HG03103 (cell line): ENCODE measurements at regions not wholly inside any gene's neighbourhood (a gene's known extent, or its start where the extent isn't known, plus 50 kb on each side); places are given as distances from the start of the nearest gene placed in this dataset.

Experiments
- ATAC-seq: cut with Tn5 transposase; IDR thresholded peaks from one replicate; pipeline ENCODE4 v1.9.1; 2021; ENCODE audit warnings: low read depth; ENCODE audit not compliant: unreplicated experiment

- ATAC-seq = no peak
Measured at GRCh38 chr14:26395726-26396125, 202.1 kb downstream of the NOVA1 start.

- no peak for ATAC-seq
Measured at GRCh38 chr14:26394150-26394810, 203.6 kb downstream of the NOVA1 start.

- ATAC-seq = no peak
Measured at GRCh38 chr14:26392498-26392897, 205.3 kb downstream of the NOVA1 start.

- no peak for ATAC-seq
Measured at GRCh38 chr14:26389646-26390508, 208.0 kb downstream of the NOVA1 start.

GRCh38 chr14:26385310-26385709, 212.5 kb downstream of the NOVA1 start:
- ATAC-seq = no peak

- no peak for ATAC-seq
Measured at GRCh38 chr14:26382901-26383685, 214.7 kb downstream of the NOVA1 start.

GRCh38 chr14:26381405-26381804, 216.4 kb downstream of the NOVA1 start:
- ATAC-seq = no peak

GRCh38 chr14:26380637-26381036, 217.2 kb downstream of the NOVA1 start:
- ATAC-seq = no peak

- ATAC-seq = no peak
Measured at GRCh38 chr14:26379951-26380350, 217.9 kb downstream of the NOVA1 start.

- no peak for ATAC-seq
Measured at GRCh38 chr14:26377150-26377549, 220.7 kb downstream of the NOVA1 start.

GRCh38 chr14:26370115-26370514, 227.7 kb downstream of the NOVA1 start:
- no peak for ATAC-seq

- no peak for ATAC-seq
Measured at GRCh38 chr14:26363689-26364088, 234.1 kb downstream of the NOVA1 start.

- no peak for ATAC-seq
Measured at GRCh38 chr14:26344596-26344995, 253.2 kb downstream of the NOVA1 start.

GRCh38 chr14:26339381-26339780, 258.5 kb downstream of the NOVA1 start:
- ATAC-seq = no peak

GRCh38 chr14:26338231-26338630, 259.6 kb downstream of the NOVA1 start:
- no peak for ATAC-seq

- no peak for ATAC-seq
Measured at GRCh38 chr14:26334288-26334687, 263.5 kb downstream of the NOVA1 start.

- no peak for ATAC-seq
Measured at GRCh38 chr14:26332966-26333365, 264.9 kb downstream of the NOVA1 start.

GRCh38 chr14:26330982-26331381, 266.9 kb downstream of the NOVA1 start:
- ATAC-seq = no peak

GRCh38 chr14:26328791-26329190, 269.0 kb downstream of the NOVA1 start:
- no peak for ATAC-seq

- ATAC-seq = no peak
Measured at GRCh38 chr14:26323869-26324268, 274.0 kb downstream of the NOVA1 start.

GRCh38 chr14:26320886-26321285, 276.9 kb downstream of the NOVA1 start:
- ATAC-seq = no peak
